ENCODE measurements at regions not wholly inside any gene's neighbourhood (a gene's known extent, or its start where the extent isn't known, plus 50 kb on each side); places are given as distances from the start of the nearest gene placed in this dataset.

- TF ChIP-seq POLR2A (IDR thresholded peaks at IDR 0.05) (no peak), CTCF (IDR thresholded peaks at IDR 0.05) (no peak)
These were observed 111.9 kb upstream of the UGP2 start for GRCh38 chr2:63729831-63730230.
